GM19238 (cell line): ENCODE measurements at regions not wholly inside any gene's neighbourhood (a gene's known extent, or its start where the extent isn't known, plus 50 kb on each side); places are given as distances from the start of the nearest gene placed in this dataset.
"Not testable (repeated sequence)": the region's sequence is repeated elsewhere in the genome, so short reads cannot be mapped to it uniquely, and the experiment has no call there.

Experiments
- DNase-seq: peaks from one replicate; pipeline ENCODE4 v3.0.0; 2011; ENCODE audit warnings: low spot score; ENCODE audit not compliant: insufficient read length

DNA sequence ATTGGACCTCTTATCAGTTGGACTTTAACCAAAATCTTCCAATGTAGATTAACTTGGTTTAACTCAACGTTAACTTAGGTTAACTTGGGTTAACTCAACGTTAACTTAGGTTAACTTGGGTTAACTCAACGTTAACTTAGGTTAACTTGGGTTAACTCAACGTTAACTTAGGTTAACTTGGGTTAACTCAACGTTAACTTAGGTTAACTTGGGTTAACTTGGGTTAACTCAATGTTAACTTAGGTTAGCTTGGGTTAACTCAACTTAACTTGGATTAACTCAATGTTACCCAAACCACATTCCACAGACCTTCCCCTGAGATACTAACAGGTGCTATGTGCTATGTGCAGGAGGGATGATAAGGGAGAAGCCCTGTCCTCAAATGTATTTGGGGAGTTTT, 306.9 kb upstream of the IL12A start:
- not testable (repeated sequence) for DNase-seq

DNA sequence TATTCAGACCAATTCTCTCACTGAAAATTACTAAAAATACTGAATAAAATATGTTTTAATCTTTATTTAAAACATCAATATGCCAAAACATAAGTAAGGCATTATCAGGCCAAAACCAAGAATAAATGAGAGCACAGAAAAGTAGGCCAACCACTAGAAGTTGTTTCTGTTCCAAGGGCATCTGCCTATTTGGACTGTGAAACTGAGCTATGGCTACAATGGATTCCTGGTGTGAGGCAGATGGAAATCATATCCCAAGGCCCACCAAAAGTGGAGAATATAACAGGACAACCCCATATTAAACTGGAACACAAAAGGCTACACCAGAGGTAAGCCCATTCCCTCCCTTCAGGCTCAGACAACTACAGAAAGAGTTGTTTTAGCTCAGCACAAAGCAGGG, 302.8 kb upstream of the IL12A start:
- no peak for DNase-seq

DNA sequence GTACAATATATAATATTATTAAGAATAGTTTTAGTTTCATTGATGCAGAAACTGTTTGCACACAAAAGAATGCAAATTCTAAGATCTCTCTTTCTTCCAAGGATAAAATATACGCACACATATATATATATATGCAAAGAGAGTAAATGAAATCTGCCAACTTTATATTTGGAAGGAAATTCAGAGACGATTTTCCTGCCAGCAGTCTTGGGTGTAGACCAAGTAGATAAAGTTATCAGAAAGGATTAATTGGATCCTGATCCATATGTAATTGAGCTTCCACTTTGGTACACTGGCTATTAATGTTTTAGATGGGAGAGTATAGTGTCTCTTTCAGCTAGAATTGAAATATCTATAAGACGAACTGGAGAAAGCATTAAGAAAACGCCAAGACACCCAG, 295.4 kb upstream of the IL12A start:
- DNase-seq, result no peak

DNA sequence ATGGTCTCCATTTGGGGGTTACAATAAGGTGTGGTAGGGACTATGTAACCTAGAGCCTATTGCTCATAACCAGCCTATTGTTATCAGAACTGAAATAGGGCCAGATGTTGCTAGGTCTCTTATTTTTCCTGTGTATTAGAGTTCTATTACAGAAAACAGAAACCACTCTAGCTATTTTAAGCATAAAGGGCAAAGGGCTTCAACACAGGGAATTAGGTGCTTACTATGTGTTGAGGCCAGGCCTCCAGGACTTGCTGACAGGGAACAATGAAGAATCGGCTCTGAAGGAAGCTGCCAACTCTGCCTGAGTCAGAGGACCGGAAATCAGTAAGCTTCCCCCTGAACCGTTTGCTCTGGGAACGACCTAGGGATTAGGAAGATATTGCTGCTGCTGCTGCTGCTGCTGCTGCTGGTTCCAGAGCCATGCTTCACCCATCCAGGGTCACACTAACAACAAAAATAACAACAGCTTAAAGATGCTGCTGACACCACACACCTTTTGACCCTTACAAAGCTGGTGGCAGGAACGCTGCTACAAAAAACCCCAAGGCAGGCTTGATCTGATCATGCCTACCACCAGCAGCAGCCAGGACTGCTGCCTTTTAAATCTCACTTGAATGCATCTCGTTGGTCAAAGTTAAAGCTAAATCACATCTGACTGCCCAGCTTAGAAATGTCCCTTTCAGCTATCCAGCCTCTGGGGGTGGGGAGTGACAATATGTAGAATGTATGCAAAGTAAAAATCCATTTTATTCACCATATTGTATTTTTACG, 276.9 kb upstream of the IL12A start:
- DNase-seq, result no peak

DNA sequence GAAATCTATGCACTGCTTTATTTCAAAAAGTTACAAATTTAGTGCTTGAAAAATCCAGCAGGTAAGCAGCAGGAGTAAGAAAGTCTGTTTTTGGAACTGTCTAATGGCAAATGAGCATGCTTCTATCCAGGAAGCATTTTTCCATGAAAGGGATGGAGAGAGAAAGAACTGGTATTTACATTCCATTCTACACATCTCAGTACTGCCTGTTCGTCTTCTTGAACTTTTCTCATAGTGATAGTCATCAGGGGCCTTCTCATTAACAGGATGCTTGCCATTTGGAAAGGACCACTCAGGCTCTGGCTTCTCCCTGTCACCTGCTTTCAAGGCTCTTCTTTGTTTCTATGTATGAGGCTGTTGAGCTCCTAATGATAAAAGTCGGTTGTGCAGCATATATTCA, 267.3 kb upstream of the IL12A start:
- no peak for DNase-seq

DNA sequence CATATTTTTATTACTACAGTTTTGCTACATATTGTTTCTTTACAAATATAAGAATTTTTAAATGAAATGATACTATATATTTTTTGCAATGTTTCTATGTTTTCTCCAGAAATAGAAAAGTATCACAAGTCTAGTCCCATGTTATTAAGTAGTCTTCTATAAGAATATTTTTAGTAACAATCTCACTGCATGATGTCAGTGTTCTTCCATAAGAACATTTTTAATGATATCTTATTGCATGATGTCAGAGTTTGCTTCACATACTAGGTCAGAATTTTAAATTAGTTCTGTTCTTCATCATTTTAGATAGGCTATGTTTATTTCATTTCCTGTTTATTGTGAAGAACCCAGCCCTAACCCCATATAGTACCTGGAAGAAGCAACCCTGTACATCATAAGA, 265.3 kb upstream of the IL12A start:
- DNase-seq, result no peak

DNA sequence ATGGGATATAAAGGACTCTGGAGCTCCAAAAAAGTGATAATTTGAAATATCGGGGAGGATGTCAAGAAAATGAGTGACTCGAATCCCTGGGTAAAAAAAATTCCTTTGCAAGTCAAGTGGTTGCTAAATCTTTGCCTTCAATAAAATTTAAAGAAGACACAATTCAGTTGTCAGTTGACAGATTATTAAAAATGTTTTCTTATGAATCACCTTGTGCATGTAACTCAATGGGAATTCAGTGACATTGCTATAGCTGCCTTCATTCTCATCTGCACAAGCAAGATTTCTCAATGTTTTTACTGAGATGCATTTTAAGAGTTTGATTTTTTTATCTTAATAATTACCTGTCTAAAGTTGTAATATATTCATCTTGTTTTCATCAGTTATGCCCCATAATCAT, 264.0 kb upstream of the IL12A start:
- no peak for DNase-seq

DNA sequence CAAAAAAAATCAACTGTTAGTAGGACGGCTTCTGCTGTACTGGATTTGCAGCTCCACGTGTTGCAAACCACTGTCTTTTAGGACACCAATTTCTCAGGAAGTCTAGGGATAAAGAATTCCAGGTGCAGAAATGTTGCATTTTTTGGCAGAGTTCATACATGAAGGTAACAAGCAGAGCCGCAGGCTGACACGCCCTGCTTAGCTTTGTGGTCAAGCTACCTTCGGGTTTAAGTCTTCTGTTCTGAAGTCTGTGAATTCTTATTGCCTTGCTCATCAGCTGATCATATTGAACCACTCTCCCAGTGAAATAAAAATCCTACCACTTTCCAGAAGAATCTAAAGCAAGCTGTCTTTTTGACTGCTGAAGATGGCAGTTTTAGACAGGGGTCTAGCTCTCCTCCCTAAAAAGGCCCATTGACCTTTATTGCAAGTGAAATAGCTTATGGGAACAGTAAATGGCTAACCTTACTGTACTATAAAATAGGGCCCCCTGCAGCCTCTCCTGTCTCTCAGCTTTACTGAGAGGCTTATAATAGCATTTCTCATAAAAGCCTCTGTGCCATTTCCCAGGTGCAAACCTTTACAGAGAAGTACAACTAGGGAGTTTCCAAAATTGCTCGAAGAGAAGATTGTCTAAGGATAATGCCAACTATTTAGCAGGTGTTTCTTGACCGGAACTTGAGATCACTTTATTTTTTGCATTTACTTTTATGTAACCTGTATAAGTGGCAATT, 262.2 kb upstream of the IL12A start:
- DNase-seq, result no peak

DNA sequence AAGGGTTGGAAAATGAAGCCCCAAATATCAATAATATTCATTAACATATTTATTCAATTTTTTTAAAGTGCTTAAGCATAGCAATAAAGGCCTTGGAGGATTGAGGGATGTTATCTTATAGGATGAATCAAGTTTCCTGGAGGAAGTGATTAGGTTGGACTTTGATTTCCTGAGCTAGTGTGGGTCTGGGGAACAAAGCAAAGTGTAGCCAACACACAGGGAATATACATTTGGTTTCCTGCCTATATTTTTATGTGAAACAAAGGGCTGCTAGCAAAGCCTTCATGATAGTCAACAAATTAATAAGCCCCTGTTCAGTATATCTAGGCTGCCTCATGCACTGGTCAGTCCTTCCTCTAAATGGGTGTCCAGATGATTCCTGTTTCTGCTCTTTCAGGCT, 261.1 kb upstream of the IL12A start:
- DNase-seq, result no peak

DNA sequence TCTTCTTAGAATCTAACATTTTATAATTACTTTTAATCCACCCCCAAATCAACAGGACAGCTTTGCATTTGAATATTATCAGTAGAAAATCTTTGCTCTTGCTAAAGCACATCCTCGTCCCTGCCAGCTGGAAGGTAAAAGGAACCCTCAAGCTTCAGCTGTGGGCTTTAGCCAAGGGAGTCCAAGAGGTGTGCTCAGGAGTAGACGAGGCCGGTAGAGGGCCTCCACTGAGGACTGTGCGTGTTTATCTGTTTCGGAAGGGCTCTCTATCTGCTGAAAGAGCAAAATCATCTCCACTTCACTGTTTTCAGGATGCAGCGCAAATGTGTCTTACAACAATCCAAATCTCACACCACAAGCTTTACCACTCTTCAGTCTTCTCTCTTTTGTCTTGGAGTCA, 257.4 kb upstream of the IL12A start:
- no peak for DNase-seq

DNA sequence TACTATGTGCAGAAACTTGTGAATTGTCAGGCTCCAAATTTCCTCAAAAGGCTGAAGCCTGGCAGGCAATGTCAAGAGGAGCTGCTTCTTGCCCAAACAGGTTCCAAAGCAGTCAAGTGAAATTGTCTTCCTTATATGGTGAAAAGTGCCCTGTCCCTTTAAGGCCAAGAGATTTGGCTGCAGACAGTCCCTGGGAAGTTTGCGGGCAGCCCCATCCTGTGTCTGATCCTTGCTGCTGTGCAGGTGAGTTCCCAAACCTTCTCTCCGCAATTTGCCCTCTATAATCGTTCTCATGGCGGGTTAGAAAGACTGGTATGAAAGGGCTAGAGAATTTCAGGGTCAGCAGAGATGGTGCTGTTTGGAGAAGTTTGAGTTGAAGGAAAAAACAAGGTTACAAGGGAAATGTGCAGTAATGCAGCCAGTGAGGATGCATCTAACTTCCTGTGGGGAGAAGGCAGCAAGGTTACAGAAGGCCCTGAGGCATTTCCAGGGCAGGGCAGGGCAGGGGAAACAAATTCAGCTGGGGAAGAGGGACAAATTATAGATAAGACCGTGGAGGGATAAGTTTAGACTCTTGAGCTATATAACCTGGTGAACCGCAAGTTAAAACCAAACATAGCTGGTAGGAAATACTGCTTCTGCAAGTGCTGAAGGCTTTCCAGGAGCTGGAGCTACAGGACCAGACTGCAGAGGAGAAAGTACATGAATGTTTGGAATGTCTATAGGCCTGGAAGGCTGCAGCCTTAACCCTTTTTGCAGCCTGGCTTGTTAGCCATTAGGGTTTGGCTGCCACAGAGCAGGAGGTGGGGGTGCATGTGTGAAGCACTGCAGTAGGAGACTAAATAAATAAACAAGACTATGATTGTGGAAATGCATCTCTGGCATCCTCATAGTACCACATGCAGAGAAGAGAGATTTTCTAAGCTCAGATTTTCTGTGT, 256.2 kb upstream of the IL12A start:
- DNase-seq, result no peak

DNA sequence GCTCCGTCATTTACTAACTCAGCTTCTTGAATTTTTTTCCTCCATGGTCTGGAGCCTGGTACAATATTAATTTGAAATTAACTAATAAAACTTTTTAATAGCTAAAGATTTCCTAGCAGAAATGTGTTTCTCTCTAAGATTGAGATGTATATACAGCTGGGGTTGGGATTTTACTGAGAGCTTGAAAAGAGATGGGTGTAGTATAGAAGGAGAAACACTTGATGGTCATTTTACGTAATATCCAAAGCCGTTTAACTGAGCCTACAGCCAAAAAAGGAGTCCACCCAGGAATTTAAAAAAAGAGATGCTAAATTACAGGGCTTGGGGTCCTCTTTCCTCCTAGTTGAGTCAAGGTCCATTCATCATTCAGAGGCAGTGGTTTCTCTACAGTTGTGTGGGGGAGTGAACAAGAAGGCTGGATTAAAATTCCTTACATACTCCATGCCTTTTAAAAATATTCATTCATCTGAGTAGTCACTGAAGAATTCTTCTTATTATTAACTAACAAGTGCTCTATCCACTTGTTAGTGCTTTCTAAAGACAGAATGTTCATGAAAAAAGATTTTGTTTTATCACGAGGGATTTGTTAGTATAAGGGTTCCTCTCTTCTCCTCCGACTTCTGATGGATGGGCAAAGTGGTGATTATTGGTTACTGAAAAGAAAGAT, 255.3 kb upstream of the IL12A start:
- no peak for DNase-seq

DNA sequence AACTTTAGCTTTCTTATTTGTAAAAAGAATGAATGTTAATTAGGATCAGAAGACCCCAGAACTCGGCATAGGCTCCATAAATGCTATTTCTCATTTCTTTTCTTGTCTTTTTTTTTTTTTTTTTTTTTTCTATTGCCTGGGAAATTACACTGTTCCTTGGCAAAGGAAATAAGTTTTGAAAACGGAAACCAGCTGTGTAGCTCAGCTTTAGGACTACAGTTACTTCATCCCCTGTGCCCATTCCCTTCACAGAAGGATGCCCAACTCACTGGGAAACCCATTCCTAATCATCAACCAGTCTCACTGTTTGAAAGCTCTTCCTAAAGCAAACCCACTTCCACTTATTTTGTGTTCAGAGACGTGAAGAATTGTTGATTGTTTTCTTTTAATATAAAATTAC, 254.0 kb upstream of the IL12A start:
- DNase-seq, result no peak

DNA sequence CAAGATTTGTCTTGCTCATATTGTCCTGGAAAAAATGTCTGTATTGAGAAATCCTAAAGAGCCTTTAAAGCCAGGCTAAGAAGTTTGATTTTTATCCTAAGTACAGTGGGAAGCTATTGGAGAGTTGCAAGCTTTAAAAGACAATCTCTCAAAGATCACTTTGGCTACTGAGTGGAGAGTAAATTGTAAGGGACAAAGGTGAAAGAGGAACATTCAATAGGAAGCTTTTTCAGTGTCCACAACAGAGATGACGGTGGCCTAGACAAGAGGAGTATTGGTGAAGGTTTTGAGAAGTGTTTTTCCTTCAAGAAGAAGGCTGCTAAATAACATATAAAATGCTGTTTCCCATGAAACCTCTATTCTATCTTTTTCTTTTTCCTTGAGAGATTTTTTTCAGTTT, 249.5 kb upstream of the IL12A start:
- no peak for DNase-seq

DNA sequence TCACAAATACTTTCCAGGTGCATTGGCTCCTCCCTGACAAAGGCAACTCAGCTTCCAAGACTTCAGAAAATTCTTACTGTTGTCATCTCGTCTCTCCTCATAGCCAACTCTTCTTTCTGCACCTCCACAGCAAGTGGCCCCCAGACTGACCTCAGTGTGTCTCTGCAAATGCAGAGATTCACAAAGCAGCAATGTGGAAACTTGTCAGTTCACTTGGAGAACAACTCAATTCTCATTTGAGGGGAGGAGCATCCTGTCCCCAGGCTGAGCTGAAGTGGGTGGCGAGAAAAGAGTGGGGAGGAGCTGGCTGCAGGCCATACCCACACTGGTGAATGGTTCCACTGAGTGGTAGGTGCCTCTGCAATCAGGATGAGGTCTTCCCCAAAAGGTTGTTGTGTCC, 248.7 kb upstream of the IL12A start:
- DNase-seq, result no peak

DNA sequence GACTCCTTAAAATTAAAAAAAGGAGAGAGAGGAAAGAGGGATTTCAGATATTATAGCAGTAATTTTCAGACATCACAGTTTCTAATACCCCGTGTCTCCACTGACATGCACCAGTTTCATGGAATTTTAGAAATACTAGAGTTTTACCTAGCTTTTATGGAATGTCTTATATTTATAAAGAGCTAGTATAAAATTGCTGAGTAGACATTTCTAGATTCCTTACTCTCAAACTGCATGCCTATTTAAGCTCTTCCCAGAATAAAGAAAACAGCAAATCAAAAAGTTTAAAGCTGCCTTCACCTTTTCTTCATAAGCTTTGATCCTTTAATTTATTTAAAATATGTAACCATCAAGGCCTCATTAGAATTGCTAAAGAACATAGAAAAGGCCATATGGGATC, 247.4 kb upstream of the IL12A start:
- DNase-seq, result no peak

DNA sequence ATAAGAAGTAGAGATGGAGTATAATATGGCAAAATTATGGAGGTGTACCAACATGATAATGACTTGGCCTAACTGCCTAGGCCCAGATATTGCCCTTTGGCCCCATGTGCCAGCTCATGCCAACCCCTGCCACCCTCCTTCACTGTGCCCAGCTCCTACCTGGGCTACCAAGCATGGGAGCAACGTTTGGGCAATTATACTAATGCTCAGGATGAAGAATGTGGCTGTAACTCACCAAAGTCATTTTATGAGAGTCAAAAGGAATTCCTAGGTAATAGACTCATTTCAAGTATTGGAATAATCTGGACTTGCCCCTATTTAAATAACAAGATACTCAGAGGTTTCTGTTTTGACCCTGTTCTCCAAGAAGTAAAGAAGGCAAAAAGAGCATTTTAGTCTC, 240.2 kb upstream of the IL12A start:
- DNase-seq, result no peak

DNA sequence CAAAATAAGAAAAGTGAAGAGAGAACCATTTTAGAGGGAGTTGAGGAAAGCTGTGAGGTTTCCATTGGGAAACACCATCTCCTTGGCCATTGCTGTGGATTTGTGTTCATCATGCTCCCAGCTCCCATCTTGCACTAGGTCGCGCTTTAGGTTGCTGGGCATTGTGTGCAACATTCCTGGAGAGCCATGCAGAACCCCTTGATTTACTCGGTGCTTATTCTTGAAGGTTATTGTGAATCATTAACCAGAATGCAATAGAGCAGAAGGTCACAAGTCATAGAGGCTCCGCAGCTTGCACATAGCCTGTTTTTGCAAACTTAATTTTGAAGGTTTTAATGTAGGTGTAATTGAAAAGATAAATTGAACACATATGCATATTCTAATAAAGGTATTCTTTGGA, 239.2 kb upstream of the IL12A start:
- DNase-seq, result no peak

DNA sequence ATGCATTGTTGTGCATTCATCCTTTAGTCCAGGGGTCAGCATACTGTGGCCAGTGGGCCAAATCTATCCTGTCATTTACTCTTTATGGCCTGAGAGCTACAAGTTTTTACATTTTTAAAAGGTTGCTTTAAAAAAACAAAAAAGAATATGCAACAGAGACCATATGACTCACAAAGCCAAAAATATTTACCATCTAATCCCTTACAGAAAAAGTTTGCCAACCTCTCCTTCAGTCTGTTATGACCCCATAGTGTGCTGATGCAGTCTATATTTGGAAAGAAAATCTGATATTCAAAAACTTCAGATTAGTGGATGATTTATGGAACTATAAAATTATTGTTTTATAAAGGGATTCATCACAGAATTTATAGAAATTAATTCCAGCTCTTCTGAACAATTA, 237.5 kb upstream of the IL12A start:
- DNase-seq, result no peak

DNA sequence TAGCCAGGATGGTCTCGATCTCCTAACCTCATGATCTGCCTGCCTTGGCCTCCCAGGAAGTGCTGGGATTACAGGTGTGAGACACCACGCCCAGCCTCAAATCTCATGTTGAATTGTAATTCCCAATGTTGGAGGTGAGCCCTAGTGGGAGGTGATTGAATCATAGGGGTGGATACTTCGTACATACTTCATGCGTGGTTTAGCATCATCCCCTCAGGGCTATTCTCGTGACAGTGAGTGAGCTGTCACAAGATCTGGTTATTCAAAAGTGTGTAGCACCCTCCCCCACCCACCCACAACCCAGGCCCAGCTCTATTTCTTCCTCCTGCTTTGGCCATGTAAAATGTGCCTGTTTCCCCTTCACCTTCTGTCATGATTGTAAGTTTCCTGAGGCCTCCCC, 236.9 kb upstream of the IL12A start:
- no peak for DNase-seq
